T follicular helper cell (primary cell): ENCODE measurements at regions not wholly inside any gene's neighbourhood (a gene's known extent, or its start where the extent isn't known, plus 50 kb on each side); places are given as distances from the start of the nearest gene placed in this dataset.
"Not testable (repeated sequence)": the region's sequence is repeated elsewhere in the genome, so short reads cannot be mapped to it uniquely, and the experiment has no call there.

Experiments used
- DNase-seq: peaks from one replicate; pipeline ENCODE4 v3.0.0-alpha.2; 2020; ENCODE audit warnings: low read depth

DNA sequence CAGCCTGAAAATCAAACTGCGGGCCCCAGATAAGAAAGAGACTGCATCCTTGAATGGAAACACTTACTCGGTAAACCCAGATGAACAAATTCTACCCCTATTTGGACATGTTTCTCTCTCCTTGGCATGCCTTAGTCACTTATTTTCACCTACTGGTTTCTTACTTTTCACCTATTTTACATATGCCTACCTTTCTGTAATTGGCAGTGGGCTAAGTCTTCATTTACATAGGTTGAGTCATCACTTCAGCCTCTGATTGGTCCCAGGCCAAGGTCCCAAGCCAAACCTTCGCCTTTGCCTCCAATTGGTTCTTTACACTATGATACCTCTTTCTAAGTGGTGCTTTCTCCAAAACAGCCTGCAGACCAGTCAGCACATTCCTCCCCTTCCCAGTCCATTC lies 111.3 kb downstream of the DYRK2 start:
- no peak for DNase-seq

DNA sequence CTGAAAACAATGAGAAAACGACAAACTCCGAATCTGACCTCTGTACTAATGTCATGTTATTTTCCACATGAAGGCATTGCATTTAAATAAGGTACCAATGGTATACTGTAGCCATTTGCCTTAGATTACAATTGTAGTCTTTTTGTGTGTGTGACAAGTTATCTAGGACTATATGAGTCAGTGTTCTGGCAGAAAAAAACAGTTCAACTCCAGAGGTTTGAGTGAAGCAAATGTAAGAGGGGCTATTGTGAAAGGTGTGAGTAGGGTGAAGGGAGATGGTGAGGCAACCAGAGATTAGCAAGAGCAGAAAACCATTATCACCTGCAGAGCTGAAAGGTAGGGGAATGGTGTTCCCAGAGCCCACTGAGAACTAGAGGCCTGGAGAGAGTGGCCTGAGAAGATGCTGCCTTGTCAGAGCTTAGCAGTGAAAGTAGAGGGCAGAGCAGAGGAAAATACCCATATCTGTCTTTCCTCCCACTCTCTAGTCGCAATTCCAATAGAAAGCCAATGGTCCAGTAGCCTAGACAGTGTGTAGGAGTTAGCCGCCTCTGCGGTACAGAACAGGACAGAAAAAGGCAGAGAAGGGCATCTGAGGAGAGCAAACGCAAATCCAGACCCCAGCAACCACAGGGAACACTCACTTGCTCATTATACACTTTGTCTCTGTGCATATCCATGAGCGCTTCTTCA lies 112.2 kb downstream of the DYRK2 start:
- no peak for DNase-seq

DNA sequence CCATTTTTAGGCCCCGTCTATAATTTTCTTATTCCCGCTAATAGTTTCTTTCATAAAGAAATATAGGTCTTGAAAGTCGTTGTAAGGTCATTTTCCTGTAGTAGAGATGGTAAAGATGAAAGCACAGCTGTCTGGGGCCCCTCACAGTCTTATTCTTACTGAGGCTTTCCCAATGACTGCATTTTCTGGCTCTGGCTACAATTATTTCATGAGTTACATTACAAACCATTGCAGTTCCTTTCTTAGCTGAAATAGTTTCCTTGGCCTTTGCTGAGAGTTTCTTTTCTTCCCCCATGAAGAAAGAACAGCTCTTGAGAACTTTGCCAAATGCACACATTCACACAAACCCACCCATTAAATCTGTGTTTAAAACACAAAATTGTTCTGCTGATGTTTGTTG lies 113.0 kb downstream of the DYRK2 start:
- DNase-seq: no peak

DNA sequence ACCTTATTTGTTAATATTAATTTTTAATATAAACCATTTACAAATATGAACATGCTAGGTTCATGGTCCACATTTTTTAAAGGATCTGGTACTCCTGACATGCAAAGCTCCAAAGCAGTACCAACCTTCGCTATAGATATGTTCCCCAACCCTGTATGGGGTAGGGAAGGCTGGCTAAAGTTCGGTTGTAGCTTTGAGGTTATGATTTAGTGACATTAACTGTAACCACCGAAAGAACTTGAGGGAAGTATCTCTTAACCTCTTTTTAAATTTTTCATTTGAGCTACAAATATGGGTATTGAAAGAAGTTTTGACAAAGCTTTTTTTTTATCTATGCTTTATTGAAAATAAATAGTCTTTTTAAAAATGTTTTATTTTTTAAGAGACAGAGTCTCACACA lies 115.5 kb downstream of the DYRK2 start:
- no peak for DNase-seq

DNA sequence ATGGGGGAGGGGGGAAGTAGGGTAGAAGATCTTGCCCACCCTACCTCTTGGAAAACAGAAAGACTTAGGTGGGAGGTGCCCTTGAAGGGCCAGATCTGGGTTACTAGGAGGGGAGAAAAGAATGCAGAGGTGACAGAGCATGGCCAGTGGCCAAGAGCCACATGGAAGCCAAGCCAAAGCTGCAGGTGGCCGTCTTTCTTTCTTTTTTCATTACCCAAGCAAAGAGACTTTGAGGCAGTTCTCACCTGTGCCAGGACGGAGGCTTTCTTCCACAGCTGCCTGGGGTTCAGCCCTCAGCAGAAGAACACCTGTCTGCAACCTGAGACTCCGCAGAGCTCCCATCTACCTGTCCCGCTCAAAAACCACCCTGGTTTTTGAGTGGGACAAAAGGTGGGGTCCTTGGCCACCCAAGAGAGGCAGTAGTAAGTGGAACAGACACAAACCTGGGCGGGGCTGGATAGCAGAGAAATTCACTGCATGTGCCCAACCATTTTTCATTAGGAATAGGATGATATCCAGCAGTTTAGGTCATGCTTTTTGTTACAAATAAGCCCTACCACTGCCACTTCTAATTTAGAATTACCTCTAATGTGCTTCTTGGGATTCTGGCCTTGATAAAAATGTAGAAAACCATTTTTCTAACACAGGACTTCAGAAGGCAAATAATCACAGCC lies 116.5 kb downstream of the DYRK2 start:
- DNase-seq: no peak

DNA sequence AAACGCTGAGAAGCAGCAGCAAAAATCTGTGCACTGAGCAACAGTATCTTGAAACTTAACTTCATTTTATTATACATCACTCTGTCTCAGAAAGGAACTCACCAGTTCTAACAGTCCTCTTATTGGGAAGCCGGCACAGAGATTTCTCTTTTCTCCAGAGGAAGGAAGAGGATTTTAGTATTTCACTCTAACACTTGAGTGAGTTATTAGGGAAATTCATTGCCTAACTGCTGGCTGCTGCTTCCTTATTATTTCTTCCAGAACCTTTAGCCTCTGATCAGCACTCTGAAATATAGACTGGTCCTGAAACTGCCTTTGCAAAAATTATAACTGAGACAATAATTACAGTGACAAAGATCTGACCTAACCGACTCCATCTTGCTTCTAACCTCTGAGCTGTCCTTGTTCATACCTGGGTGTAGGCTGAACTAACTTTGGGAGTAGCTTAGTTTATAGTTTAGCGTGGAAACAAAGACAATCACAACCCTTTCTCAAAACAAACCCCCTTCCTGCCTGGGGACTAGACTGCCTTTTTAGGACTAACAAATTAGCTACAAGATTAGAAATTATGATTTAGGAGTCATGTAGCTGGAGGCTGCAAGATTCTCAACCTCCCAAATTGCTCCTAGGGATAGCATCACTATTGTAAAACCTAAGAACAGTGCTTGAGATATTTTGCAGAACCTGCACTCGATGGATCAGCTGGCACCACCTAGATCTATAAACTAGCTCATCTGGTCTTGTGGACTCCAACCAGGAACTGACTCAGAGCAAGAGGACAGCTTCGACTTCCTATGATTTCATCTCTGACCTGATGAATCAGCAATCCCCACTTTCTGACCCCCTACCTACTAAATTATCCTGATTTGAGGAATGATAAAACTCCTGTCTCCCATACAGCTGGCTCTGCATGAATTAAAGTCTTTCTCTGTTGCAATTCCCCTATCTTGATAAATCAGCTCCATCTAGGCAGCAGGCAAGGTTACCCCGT lies 117.5 kb downstream of the DYRK2 start:
- no peak for DNase-seq

DNA sequence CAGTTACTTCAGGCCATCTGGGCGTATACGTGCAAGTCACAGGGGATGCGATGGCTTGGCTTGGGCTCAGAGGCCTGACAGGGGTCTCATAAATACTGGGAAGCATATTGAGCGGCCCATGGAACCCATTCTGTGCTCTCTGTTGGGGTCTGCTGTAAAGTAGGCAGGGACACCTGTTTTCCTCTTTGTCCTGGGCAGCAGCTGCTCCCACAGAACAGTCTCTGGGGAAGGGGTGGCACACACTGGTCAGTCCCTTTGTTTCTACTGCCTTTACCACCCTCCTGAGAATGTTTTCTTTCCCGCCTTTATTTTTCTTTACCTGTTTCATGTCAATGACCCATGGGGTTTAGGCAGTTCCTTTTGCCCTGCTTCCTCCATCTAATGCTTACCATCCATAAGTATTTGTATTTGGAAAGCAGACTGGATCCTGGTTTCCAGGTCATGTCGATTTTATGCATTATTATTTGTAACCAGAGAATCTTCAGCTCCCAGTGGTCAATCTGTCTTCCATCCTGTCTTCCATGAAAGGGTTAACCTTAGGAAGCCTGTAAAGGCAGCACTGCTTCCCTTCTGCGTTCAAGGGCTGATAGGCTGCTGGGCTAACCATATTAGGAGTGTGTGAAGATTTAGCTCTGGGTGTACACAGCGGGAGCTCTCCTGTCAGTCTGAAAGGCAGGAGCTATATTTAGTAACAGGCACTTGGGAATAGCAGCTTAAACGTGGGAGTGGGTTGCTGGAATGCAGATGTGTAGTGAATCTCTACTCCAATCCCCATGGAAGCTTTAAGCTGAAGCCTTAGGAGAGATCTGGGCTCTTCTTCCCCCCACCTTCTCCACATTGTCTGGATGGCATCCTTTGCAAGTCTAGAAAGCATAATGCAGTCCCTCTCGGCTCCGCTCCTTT lies 124.0 kb downstream of the DYRK2 start:
- DNase-seq: no peak

DNA sequence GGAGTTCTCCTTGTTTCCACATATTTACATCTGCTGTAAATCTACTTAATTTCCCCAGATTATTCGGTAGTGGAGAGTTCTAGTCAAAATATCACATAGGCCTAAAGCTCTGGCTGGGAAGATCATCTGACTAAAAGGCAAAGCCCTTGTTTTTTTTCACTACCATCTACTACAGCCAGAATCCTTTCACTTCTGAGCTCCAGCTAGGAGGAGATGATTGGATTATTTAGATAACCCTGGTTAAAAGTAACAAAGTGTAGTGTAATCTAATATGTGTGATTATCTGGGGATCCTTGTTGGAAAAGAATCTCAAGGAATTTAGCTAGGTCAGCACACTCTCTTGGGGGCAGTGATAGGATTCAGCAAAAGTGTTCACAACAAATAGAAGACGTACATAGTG lies 125.4 kb downstream of the DYRK2 start:
- DNase-seq: no peak

DNA sequence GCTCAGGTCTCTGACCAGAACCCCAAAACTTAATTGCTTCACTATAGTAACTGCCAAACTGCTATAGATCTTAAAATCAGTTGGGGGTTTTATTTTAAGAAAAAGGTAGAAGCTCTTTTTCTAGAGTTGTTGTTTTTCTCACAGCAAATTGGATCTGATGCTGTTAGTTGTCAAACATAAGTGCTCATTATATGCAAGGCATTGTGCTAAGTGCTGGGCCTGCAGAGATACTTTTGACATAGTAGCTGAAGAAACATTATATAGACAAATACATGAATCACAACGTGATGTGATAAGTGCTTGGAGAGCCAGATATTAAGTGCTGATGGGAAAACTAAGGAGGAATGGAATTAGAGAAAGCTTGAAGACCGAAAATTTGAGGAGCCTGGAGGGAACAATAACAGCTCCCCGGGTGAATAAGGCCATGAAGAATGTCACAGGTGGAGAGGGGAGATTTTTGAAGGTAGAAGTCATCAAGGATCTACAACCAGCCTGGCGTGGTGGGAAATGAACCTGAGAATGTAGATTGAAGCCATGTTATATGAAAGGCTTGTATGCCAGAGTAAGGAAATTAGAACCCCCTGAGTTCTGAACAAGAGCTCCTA lies 126.5 kb downstream of the DYRK2 start:
- no peak for DNase-seq

DNA sequence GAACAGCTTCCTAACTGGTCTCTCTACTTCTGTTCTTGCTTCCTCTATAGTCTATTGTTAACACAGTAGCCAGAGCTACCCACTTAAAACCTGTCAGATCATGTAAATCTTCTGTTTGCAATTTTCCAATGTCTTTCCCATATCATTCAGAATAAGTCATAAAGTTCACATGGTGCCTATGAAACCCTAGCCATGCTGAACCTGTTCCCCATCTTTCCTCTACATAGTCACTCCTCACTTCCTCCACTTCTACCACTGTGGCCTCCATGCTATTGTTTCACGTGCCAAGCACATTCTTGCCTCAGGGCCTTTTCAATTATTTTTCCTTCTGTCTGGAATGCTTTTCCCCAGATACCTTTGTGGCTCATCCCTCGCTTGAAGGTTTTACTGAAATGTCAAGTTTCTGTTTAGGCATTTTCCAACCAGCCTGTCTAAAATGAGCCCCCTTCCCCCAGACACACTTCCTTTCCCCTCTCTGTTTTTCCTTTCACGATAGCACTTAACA lies 132.1 kb downstream of the DYRK2 start:
- no peak for DNase-seq

DNA sequence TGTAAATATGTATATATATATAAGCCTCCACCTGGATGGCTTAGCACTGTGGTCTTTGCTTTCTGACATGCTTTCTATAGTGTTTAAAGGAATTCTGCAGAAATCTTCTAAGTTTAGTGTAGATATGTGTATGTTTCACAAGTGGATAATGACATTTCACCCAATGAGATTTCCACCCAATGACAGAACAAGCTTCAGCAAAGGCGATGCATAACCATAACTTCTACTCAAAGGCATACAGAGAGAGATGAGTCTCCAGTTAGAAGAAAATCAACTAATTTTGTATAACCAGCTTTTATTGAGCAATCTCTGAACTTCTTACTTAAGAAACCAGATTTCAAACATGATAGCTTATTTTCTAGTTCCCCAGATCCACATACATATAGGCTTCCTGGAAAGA lies 134.0 kb downstream of the DYRK2 start:
- DNase-seq: no peak

DNA sequence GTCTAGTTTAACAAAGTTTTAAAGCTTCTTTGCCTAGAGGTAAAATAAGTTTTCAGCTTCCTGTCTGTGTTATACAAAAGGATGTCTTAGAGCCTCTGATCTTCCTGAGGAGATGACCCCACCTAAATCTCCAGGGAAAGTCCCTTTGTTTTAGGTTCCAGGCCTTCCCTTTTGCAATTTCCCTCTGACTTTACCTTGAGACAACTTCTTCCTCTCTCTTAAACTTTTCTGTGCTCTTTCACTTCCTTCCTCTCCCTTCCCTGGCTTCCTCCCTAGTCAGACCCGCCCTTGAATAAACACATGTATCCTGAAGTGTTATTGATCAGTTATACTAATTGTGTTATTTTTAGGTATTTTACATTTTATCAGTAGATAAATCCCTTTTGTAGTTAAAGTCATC lies 134.8 kb downstream of the DYRK2 start:
- DNase-seq: no peak

DNA sequence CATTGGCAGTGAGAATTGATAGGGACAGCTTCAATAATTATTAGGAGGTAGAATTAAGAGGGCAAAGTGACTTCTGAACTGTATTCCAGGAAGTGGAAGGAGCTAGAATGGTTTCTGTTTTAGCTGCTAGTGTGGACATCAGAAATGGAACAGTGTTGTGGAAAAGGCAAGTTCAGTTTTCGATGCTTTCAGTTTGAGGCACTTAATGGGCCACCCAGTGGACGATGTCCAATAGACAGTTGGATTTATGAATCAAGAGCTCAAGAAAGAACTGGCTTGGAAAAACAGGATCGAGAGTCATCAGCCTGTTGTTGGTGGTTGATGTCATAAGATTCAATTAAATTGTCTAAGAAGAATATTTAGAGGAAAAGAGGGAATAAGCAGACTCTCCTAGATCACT lies 136.3 kb downstream of the DYRK2 start:
- DNase-seq: no peak

DNA sequence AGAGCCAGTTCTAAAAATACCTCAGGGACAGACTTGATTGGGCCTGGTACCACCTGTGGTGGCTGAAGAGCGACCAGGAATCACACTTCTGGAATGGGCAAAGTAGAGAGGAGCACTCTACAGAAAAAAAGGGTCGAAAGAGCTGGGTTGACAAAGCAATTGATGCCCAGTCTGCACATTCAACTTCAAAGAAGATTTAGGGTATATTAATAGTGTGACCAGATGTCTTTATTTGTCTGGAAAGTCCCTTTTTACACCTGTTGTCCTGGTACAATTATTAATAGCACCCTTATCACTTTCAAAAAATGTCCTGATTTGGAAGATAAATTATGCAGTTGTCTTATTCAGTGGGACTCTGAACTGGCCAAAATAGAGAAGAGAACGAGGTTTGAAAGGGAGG lies 137.5 kb downstream of the DYRK2 start:
- DNase-seq: no peak

DNA sequence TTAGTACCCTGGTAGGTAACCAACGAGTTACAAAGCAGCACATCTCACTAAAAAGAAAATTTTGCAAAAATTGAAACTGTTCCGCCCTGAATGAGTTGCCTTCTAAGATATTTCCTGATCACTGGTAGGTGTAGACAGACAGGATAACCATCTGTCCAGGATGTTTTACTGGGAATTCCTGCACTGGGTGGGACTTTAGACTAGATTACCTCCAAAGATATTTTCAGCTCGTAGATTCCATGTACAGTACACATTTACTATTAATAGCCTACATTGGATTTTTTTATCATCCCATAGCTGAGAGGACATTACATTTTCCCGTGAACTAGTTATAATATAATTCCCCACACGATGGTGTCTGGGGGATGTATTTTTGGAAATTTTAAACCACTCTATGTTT lies 139.6 kb downstream of the DYRK2 start:
- no peak for DNase-seq

DNA sequence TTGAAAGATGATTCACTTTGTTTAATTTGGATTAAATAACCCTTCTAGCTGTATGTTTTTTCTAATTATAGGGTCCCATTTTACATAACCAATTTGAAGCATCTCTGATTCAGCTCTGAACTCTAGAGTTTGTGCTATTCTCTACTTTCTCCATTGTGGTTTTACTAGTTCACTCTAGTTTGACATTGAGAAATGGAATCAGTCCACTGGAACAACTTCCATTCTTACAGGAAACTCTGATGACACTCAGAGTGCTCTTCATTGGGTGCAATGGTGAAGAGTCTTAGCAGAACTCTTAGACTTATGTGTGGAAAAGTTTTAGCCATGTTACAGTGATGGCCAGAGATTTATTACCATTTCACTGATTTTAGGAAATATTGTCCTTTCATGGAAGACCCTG lies 140.7 kb downstream of the DYRK2 start:
- DNase-seq: no peak

DNA sequence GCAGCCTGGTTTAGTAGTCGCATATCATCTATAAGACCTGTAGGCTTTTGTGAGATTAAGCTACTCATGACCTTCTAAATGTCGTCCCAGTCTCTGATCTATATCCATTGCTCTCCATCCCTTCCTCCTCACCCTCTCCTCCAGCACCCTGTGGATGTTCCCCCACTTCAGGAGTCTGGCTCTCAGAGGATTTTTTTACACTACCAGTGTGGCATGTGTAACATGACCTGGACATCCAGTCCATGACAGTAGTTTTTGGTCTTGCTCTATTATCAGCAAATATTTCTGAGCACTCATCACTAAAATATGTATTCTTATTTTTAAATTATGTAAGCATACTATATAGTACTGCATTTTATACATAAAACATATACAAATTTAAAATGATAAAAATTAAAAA lies 142.1 kb downstream of the DYRK2 start:
- no peak for DNase-seq

DNA sequence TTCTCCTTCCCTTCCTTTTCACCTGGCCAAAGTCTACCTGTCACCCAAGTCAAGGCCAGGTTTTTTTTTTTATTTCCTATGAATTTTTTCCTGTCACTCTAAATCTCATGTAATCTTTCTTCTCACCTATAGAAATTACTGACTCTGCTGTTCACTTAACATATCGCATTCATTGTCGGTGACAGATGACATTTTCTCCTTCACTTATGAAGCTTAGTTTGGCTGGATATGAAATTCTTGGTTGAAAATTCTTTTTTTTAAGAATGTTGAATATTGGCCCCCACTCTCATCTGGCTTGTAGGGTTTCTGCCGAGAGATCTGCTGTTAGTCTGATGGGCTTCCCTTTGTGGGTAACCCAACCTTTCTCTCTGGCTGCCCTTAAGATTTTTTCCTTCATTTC lies 142.8 kb downstream of the DYRK2 start:
- DNase-seq: not testable (repeated sequence)

DNA sequence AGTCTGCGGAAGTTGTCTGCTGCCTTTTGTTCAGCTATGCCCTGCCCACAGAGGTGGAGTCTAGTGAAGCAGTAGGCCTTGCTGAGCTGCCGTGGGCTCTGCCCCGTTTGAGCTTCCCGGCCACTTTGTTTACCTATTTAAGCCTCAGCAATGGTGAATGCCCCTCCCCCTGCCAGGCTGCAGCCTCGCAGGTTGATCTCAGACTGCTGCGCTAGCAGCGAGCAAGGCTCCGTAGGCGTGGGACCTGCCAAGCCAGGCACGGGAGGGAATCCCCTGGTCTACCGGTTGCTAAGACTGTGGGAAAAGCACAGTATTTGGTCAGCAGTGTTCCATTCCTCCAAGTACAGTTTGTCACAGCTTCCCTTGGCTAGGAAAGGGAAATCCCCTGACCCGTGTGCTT lies 143.6 kb downstream of the DYRK2 start:
- no peak for DNase-seq

DNA sequence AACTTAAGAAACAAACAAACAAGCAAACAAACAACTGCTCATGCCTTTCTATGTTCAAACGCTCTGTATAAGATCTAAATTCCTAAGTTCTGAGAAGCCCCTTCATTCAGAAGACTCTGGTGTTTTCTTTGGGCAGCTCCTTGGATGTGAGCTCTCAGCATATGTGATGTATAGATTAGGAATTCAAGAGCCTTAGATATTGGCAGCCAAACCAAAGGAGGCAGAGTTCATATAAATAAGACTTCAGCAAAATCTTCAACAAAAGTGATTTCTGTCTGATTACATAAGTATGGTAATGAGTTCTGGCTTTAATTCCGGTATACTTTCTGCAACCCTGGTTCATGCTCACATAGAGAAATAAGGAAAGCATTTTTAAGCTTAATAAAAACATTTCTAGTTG lies 145.6 kb downstream of the DYRK2 start:
- DNase-seq: no peak

DNA sequence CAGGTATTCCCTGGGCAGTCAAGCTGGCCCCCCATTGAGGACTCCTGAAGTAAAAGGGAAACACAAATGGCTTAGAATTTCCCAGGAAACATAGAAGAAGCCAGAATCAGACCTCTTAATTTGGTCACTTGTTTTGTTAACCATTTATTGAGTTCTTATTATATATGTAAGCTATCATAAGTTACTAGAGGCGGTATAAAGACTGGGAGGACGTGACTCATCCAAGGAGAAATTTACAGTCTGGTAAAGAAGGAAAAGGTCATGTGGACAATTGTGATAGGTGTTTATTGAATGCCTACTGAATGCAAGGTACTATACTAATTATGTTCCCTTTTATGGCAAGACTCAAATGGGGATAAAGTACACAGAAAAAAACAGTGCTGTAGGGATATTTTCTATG lies 146.7 kb downstream of the DYRK2 start:
- DNase-seq: no peak
